ENCODE measurements at regions not wholly inside any gene's neighbourhood (a gene's known extent, or its start where the extent isn't known, plus 50 kb on each side); places are given as distances from the start of the nearest gene placed in this dataset.

- Histone ChIP-seq H2BK120ac (ENCODE audit: low read depth, low read length) (no peak overlapping the region), H4K20me1 (ENCODE audit: insufficient read depth, low read length) (no peaks in the 10 kb centered on the region), H3K4ac (ENCODE audit: low read depth, low read length) (no peak overlapping the region), H3K4me3 (ENCODE audit: insufficient read depth, low read depth, low read length) (no peak overlapping the region), H2BK15ac (ENCODE audit: low read depth, low read length) (no peak overlapping the region), H3K4me2 (ENCODE audit: low read depth, low read length) (no peak overlapping the region), H3K9ac (ENCODE audit: low read depth, low read length) (no peak overlapping the region), H3K23ac (ENCODE audit: low read depth, low read length) (no peak overlapping the region), H2AK9ac (replicated peaks; ENCODE audit: low read depth, low read length, poor library complexity) (no peak overlapping the region), H3K27me3 (ENCODE audit: control insufficient read depth, insufficient read depth, low read length) (no peaks in the 10 kb centered on the region), H3K14ac (replicated peaks; ENCODE audit: low read depth, low read length) (no peak overlapping the region), H3K79me1 (ENCODE audit: low read depth in 1 of 2, low read length in 2 of 2) (no peaks in the 10 kb centered on the region), H3K4me1 (ENCODE audit: control insufficient read depth, insufficient read depth, low read length) (no peaks in the 10 kb centered on the region), H4K91ac (ENCODE audit: insufficient read depth, low read depth, low read length) (no peak overlapping the region), H2BK5ac (ENCODE audit: low read depth, low read length, poor library complexity, severe bottlenecking) (no peak overlapping the region), H3K18ac (ENCODE audit: low read depth, low read length) (no peak overlapping the region), H4K8ac (ENCODE audit: low read depth in 2 of 2, low read length in 2 of 2) (no peak overlapping the region), H3K9me1 (ENCODE audit: insufficient read depth, low read length) (no peaks in the 10 kb centered on the region), H4K5ac (ENCODE audit: low read depth, low read length) (no peak overlapping the region), H3K36me3 (ENCODE audit: control insufficient read depth, insufficient read depth, low read length) (no peaks in the 10 kb centered on the region), H3K9me3 (ENCODE audit: control insufficient read depth, insufficient read depth, low read length) (no peaks in the 10 kb centered on the region), H3K56ac (ENCODE audit: extremely low read depth, insufficient read depth, low read length) (no peak overlapping the region), H2AFZ (replicated peaks; ENCODE audit: low read length, poor library complexity) (no peak overlapping the region), H3K27ac (ENCODE audit: insufficient read depth, low read length) (no peak overlapping the region), H2BK20ac (ENCODE audit: low read depth, low read length) (no peak overlapping the region), H2AK5ac (ENCODE audit: low read depth, low read length) (no peak overlapping the region)
- dilution Hi-C loops (cut with HindIII; ENCODE audit: low sequenced_read_pairs, unreplicated experiment) (no loop called here), in situ Hi-C loops (cut with MboI; ENCODE audit: low sequenced_read_pairs) (no loop called here), intact Hi-C loops (cut with micrococcal nuclease) (no loop called here)
- DNase-seq (no peak), ATAC-seq (ENCODE audit: low read depth) (no peak)
- no peak for TF ChIP-seq RFX5 (IDR thresholded peaks at IDR 0.05; ENCODE audit: low read depth, low read length)
- no peak for TF ChIP-seq SMC3 (IDR thresholded peaks at IDR 0.05; ENCODE audit: low read depth, low read length)
- no peak for TF ChIP-seq POLR2A (IDR thresholded peaks at IDR 0.05; ENCODE audit: low read depth, low read length)
- no peak for TF ChIP-seq NFE2L2 (IDR thresholded peaks at IDR 0.05; ENCODE audit: low read depth, low read length)
- no peak for TF ChIP-seq RCOR1 (IDR thresholded peaks at IDR 0.05; ENCODE audit: insufficient replicate concordance, low read length)
- no peak for TF ChIP-seq FOS (IDR thresholded peaks at IDR 0.05; ENCODE audit: low read depth, low read length)
- no peak for TF ChIP-seq ELK1 (IDR thresholded peaks at IDR 0.05; ENCODE audit: borderline replicate concordance, low read depth, low read length)
- TF ChIP-seq USF2 (IDR thresholded peaks at IDR 0.05; ENCODE audit: low read depth, low read length), result no peak
- BruUV-seq (replicated peaks), result no TSS peak
- POLR2A ChIA-PET (ENCODE audit: unreplicated experiment), result no interaction called here
- CTCF ChIA-PET, result interaction anchor here (0.8 kb wide), 1 partner anchor 13 kb away, joined by 3 read pairs; no protein-coding TSS in a partner anchor
- 10% methylated on average over 2 of the region's 8 CpGs; no CpG with 5 or more reads in 1 of the 2 experiments for WGBS, 2 experiments (ENCODE audit: extremely low coverage in 2 of 2, insufficient read length in 1 of 2)
These were observed 380.7 kb upstream of the SYT1 start for GRCh38 chr12:78483767-78484315.
